DND-41 (cell line): ENCODE measurements at regions not wholly inside any gene's neighbourhood (a gene's known extent, or its start where the extent isn't known, plus 50 kb on each side); places are given as distances from the start of the nearest gene placed in this dataset.

ENCODE experiments used
- ATAC-seq: fragments of 200-7000 bp; cut with Tn5 transposase; 3 replicates; pipeline ENCODE4 v1.9.1; 2021; ENCODE audit warnings: low read depth; ENCODE audit not compliant: insufficient read depth
- DNase-seq: peaks from one replicate; pipeline ENCODE4 v3.0.0-alpha.2; 2020
- H2AFZ ChIP-seq: 2 replicates; pipeline ENCODE4 v1.6.0; 2012; ENCODE audit warnings: low read depth, low read length
- H3K27ac ChIP-seq: 2 replicates; pipeline ENCODE4 v1.5.1; 2012; ENCODE audit warnings: low read length, inconsistent platforms
- H3K27me3 ChIP-seq: fragments of 200-600 bp; sonication (generic); 2 replicates; pipeline ENCODE4 v1.6.0; 2012; ENCODE audit warnings: low read length, mild to moderate bottlenecking, inconsistent platforms; ENCODE audit not compliant: insufficient read depth, poor library complexity
- H3K36me3 ChIP-seq: 2 replicates; pipeline ENCODE4 v1.5.1; 2012; ENCODE audit warnings: low read length, inconsistent platforms; ENCODE audit not compliant: insufficient read depth
- H3K4me1 ChIP-seq: 2 replicates; pipeline ENCODE4 v1.5.1; 2012; ENCODE audit warnings: mild to moderate bottlenecking, low read length; ENCODE audit not compliant: insufficient read depth
- H3K4me2 ChIP-seq: 2 replicates; pipeline ENCODE4 v1.6.0; 2012; ENCODE audit warnings: mild to moderate bottlenecking, moderate library complexity, low read length, inconsistent platforms; ENCODE audit not compliant: insufficient read depth
- H3K4me3 ChIP-seq, 2 experiments: fragments of 200-600 bp in 1 of 2; shearing (Covaris generic) in 1 of 2; 2 replicates each; pipeline ENCODE4 v1.5.1; 2012 to 2016; ENCODE audit warnings: inconsistent platforms in 2 of 2, low read length in 2 of 2, mild to moderate bottlenecking in 2 of 2, low read depth in 1 of 2, moderate library complexity in 1 of 2
- H3K79me2 ChIP-seq: 2 replicates; pipeline ENCODE4 v1.6.0; 2012; ENCODE audit warnings: low read length, inconsistent platforms; ENCODE audit not compliant: insufficient read depth
- H3K9ac ChIP-seq: 2 replicates; pipeline ENCODE4 v1.6.0; 2012; ENCODE audit warnings: low read depth, mild to moderate bottlenecking, inconsistent platforms, low read length, moderate library complexity
- H3K9me3 ChIP-seq: 2 replicates; pipeline ENCODE4 v1.5.1; 2012; ENCODE audit warnings: low read length, moderate library complexity, mild to moderate bottlenecking, inconsistent platforms; ENCODE audit not compliant: insufficient read depth, severe bottlenecking
- H4K20me1 ChIP-seq: 2 replicates; pipeline ENCODE4 v1.6.0; 2012; ENCODE audit warnings: low read length; ENCODE audit not compliant: insufficient read depth
- CTCF ChIP-seq: IDR thresholded peaks from 2 replicates; pipeline ENCODE4 v1.5.1; 2012; ENCODE audit warnings: borderline replicate concordance, low read length, moderate library complexity, mild to moderate bottlenecking; ENCODE audit not compliant: poor library complexity, severe bottlenecking; ENCODE audit errors: extremely low read depth
- EZH2 ChIP-seq: IDR thresholded peaks from 3 replicates; pipeline ENCODE4 v1.6.1; 2012; ENCODE audit warnings: borderline replicate concordance, low read depth, mild to moderate bottlenecking, moderate library complexity, low read length, inconsistent platforms; ENCODE audit not compliant: severe bottlenecking

DNA sequence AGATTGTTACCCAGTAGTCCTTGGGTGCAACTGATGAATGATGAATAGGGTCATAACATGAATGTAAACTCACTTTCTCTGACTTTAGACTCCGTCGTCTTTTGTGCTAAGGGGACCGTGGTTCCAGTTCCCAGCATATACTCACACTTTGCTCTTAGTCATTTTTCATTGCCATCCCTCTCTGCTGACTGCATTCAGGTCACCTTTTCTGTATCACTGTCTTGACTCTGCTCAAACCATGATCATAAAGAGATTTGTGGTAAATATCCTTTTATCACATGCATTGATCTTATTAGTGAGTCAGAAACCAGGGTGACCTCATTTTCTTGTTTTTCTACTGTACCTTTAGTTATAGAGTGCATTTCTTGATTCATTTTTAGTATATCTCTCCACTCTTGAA lies 141.1 kb upstream of the AGR3 start:
- Histone ChIP-seq H3K4me2 (no peak overlapping the region), H3K9ac (no peak overlapping the region), H3K9me3 (no peaks in the 10 kb centered on the region), H3K79me2 (no peaks in the 10 kb centered on the region), H3K36me3 (no peaks in the 10 kb centered on the region), H3K4me3 (no peak overlapping the region), H3K27me3 (no peaks in the 10 kb centered on the region), H2AFZ (no peak overlapping the region), H3K27ac (no peak overlapping the region), H4K20me1 (no peaks in the 10 kb centered on the region), H3K4me1 (no peaks in the 10 kb centered on the region)
- ATAC-seq, result 0 out of 3 replicates have a peak, but pooled peaks have one; percentile 24
- TF ChIP-seq CTCF (no peak), EZH2 (no peak)
- DNase-seq, result no peak

GRCh38 chr7:17026269-17026668 lies 144.5 kb upstream of the AGR3 start:
- no peak overlapping the region for H3K4me2 ChIP-seq

DNA sequence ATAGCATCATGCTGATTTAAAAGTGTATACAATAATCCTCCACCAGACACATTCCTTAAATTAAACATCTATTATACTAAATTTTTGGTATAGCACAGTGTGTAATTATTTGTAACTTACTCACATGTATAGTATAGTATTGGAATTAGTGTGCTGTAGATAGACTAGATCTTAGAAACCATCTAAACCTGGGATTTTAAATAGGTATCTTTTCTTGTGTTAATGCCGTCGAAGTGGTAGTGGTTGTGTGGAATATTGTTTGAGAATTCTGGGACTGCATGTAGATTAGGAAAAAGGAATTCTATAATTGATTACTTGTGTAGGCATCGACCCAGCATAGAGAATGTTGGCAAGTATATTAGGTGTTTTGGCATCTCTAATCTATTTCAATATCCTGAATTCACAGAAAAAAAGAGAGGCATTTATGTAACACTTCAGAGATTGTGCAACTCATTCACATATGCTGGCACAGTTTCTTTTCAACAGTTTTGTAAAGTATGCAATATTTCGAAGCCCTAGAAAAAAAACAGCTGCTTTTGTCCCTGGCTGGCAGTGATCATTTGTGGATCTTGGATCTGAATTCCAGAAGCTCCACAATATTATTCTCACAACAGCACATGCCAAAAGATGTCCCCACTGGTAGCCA lies 145.5 kb upstream of the AGR3 start:
- Histone ChIP-seq H3K4me3 (no peak overlapping the region), H4K20me1 (no peaks in the 10 kb centered on the region), H3K27me3 (no peaks in the 10 kb centered on the region), H3K79me2 (no peaks in the 10 kb centered on the region), H3K9me3 (no peaks in the 10 kb centered on the region), H3K4me2 (no peak overlapping the region), H3K9ac (no peak overlapping the region), H2AFZ (no peak overlapping the region), H3K4me1 (peaks cover 17% of the 10 kb centered on the region), H3K27ac (no peak overlapping the region), H3K36me3 (no peaks in the 10 kb centered on the region)
- DNase-seq, result no peak
- no peak for TF ChIP-seq CTCF
- no peak for TF ChIP-seq EZH2
- no peak for ATAC-seq

More at GRCh38 chr7:17026269-17026668, 144.5 kb upstream of the AGR3 start:
- Histone ChIP-seq H3K4me1 (peaks cover 17% of the 10 kb centered on the region), H4K20me1 (no peaks in the 10 kb centered on the region), H3K9ac (no peak overlapping the region), H2AFZ (no peak overlapping the region), H3K4me3 (no peak overlapping the region), H3K36me3 (no peaks in the 10 kb centered on the region), H3K27ac (no peak overlapping the region), H3K79me2 (no peaks in the 10 kb centered on the region), H3K9me3 (no peaks in the 10 kb centered on the region), H3K27me3 (no peaks in the 10 kb centered on the region)
- 0 out of 3 replicates have a peak, but pooled peaks have one; percentile 27 for ATAC-seq
- DNase-seq, result no peak
- TF ChIP-seq EZH2 (no peak), CTCF (no peak)
